ENCODE measurements at regions not wholly inside any gene's neighbourhood (a gene's known extent, or its start where the extent isn't known, plus 50 kb on each side); places are given as distances from the start of the nearest gene placed in this dataset.

DNA sequence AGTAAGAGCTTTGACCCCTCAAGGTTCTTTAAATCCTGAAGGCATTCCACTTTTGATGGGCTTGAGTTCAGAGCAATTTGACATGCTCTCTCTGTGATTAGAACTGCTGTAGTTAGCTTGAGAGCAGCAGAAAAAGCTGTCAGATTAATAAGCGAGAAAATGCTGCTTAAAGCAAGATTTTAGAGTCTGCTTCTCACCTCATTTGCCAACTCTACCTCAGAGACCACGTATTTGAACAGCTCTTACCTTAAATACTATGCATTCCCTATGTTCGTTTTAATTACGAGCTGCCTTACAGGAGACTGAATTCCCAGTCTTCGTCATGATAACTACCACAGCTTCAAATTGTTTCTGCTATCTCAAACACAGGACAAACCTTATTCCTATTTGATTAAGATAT is 253.4 kb downstream of the SLITRK6 start:
- peaks cover 11% of the 10 kb centered on the region; the same call in 1 of the 2 replicates for H3K4me1 ChIP-seq (ENCODE audit: low read length)
- H3K27me3 ChIP-seq (ENCODE audit: low read depth, low read length): no peaks in the 10 kb centered on the region
- H3K79me2 ChIP-seq (ENCODE audit: low read length): no peaks in the 10 kb centered on the region
- no peak overlapping the region for H2AFZ ChIP-seq (ENCODE audit: low read depth, low read length)
- H3K4me3 ChIP-seq (ENCODE audit: low read length): no peak overlapping the region
- H3K9ac ChIP-seq (ENCODE audit: low read length): no peak overlapping the region
- peaks cover 6% of the 10 kb centered on the region for H3K9me3 ChIP-seq (ENCODE audit: insufficient read depth, low read length)
- no peaks in the 10 kb centered on the region for H3K36me3 ChIP-seq (replicated peaks; ENCODE audit: low read depth, low read length)
- no peak overlapping the region for H3K4me2 ChIP-seq (ENCODE audit: low read length)
- H4K20me1 ChIP-seq (ENCODE audit: insufficient read depth, low read length): no peaks in the 10 kb centered on the region
- H3K27ac ChIP-seq (ENCODE audit: low read length): no peak overlapping the region
- no peak for TF ChIP-seq EZH2phosphoT487 (IDR thresholded peaks at IDR 0.05; ENCODE audit: low read depth)
- TF ChIP-seq, protein P1, sequence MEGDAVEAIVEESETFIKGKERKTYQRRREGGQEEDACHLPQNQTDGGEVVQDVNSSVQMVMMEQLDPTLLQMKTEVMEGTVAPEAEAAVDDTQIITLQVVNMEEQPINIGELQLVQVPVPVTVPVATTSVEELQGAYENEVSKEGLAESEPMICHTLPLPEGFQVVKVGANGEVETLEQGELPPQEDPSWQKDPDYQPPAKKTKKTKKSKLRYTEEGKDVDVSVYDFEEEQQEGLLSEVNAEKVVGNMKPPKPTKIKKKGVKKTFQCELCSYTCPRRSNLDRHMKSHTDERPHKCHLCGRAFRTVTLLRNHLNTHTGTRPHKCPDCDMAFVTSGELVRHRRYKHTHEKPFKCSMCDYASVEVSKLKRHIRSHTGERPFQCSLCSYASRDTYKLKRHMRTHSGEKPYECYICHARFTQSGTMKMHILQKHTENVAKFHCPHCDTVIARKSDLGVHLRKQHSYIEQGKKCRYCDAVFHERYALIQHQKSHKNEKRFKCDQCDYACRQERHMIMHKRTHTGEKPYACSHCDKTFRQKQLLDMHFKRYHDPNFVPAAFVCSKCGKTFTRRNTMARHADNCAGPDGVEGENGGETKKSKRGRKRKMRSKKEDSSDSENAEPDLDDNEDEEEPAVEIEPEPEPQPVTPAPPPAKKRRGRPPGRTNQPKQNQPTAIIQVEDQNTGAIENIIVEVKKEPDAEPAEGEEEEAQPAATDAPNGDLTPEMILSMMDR (IDR thresholded peaks at IDR 0.05; ENCODE audit: low read depth, low read length): no peak

DNA sequence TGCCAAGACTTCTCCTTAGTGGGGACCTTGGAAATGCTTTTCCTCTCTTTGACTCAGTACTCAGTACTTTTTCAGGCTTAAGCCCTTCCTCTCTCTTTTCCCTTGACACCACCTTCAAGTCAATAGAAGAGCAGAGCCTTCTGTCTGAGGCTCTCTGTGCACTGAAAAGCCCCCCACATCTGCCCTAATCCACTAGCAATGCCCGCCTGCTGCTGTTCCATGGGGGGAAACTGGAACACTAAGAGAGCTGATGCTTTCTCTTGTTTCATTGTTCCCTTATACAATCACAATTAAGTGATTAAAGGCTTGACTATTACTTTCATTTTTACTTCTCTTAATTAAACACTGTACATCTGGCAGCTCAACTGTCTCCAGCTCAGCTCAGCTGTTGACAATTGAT is 254.5 kb downstream of the SLITRK6 start:
- TF ChIP-seq, protein P1 (IDR thresholded peaks at IDR 0.05; ENCODE audit: low read depth, low read length): no peak
- no peak for TF ChIP-seq EZH2phosphoT487 (IDR thresholded peaks at IDR 0.05; ENCODE audit: low read depth)
- Histone ChIP-seq H3K36me3 (replicated peaks; ENCODE audit: low read depth, low read length) (no peaks in the 10 kb centered on the region), H3K27ac (ENCODE audit: low read length) (no peak overlapping the region), H3K27me3 (ENCODE audit: low read depth, low read length) (no peaks in the 10 kb centered on the region), H3K4me3 (ENCODE audit: low read length) (no peak overlapping the region), H3K9ac (ENCODE audit: low read length) (no peak overlapping the region), H4K20me1 (ENCODE audit: insufficient read depth, low read length) (no peaks in the 10 kb centered on the region), H3K4me2 (ENCODE audit: low read length) (no peak overlapping the region), H3K4me1 (ENCODE audit: low read length) (peaks cover 11% of the 10 kb centered on the region; the same call in 1 of the 2 replicates), H3K79me2 (ENCODE audit: low read length) (no peaks in the 10 kb centered on the region), H3K9me3 (ENCODE audit: insufficient read depth, low read length) (peaks cover 6% of the 10 kb centered on the region), H2AFZ (ENCODE audit: low read depth, low read length) (no peak overlapping the region)

DNA sequence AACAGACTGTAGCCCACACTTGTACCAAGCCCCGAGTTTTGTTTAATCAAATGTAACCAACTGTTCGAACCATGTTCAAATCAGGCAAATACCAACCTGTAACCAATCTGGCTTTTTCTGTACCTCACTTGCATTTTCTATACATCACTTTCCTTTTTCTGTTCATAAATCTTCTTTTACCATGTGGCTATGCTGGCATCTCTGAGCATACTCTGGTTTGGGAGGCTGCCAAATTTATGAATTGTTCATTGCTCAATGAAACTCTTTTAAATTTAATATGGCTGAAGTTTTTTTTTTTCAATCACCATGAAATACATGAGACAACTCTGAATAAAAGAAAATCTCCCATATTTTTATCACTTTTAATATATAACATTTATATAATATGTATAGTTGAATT is 256.1 kb downstream of the SLITRK6 start:
- Histone ChIP-seq H3K4me2 (ENCODE audit: low read length) (no peak overlapping the region), H3K27me3 (ENCODE audit: low read depth, low read length) (no peaks in the 10 kb centered on the region), H3K36me3 (replicated peaks; ENCODE audit: low read depth, low read length) (no peaks in the 10 kb centered on the region), H4K20me1 (ENCODE audit: insufficient read depth, low read length) (no peaks in the 10 kb centered on the region), H3K9ac (ENCODE audit: low read length) (no peak overlapping the region), H2AFZ (ENCODE audit: low read depth, low read length) (no peak overlapping the region), H3K27ac (ENCODE audit: low read length) (no peak overlapping the region), H3K4me1 (ENCODE audit: low read length) (peaks cover 7% of the 10 kb centered on the region; the same call in 1 of the 2 replicates), H3K79me2 (ENCODE audit: low read length) (no peaks in the 10 kb centered on the region), H3K9me3 (ENCODE audit: insufficient read depth, low read length) (no peaks in the 10 kb centered on the region; the same call in 1 of the 2 replicates), H3K4me3 (ENCODE audit: low read length) (no peak overlapping the region)
- TF ChIP-seq, protein P1 (IDR thresholded peaks at IDR 0.05; ENCODE audit: low read depth, low read length): no peak
- TF ChIP-seq EZH2phosphoT487 (IDR thresholded peaks at IDR 0.05; ENCODE audit: low read depth): no peak

DNA sequence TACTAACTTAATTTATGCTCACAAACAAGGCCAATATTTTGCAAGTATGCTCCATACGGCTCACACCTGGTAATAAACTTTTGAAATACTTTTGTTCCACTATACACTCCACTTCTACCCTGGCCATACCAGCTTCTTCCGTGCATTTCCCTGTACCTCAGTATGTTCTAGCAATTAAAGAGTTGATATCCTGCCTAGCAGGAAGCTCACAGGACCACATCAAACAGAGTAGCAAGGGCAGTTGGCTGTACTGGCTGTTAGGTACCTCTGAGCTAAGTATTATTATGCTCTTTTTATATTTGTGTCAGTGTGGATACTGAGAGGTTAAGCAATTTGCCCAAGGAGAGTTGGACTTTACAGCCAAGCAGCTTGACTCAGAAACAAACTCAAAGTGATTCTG is 257.7 kb downstream of the SLITRK6 start:
- H3K4me2 ChIP-seq (ENCODE audit: low read length): no peak overlapping the region

More for the DNA sequence above, 257.7 kb downstream of the SLITRK6 start:
- Histone ChIP-seq H3K36me3 (replicated peaks; ENCODE audit: low read depth, low read length) (no peaks in the 10 kb centered on the region), H3K9me3 (ENCODE audit: insufficient read depth, low read length) (no peaks in the 10 kb centered on the region), H3K27ac (ENCODE audit: low read length) (no peak overlapping the region), H4K20me1 (ENCODE audit: insufficient read depth, low read length) (no peaks in the 10 kb centered on the region), H3K27me3 (ENCODE audit: low read depth, low read length) (no peaks in the 10 kb centered on the region), H2AFZ (ENCODE audit: low read depth, low read length) (no peak overlapping the region), H3K4me1 (ENCODE audit: low read length) (no peaks in the 10 kb centered on the region), H3K9ac (ENCODE audit: low read length) (no peak overlapping the region), H3K79me2 (ENCODE audit: low read length) (no peaks in the 10 kb centered on the region), H3K4me3 (ENCODE audit: low read length) (no peak overlapping the region)
- TF ChIP-seq, protein P1 (IDR thresholded peaks at IDR 0.05; ENCODE audit: low read depth, low read length): no peak
- TF ChIP-seq EZH2phosphoT487 (IDR thresholded peaks at IDR 0.05; ENCODE audit: low read depth): no peak
